GM12878 (cell line): ENCODE measurements at regions not wholly inside any gene's neighbourhood (a gene's known extent, or its start where the extent isn't known, plus 50 kb on each side); places are given as distances from the start of the nearest gene placed in this dataset.

Experiments used
- ATF2 ChIP-seq: IDR thresholded peaks from 2 replicates; pipeline ENCODE4 v1.6.1; 2012; ENCODE audit warnings: low read length, inconsistent platforms
- BHLHE40 ChIP-seq, 2 experiments: fragments of 450-650 bp in 1 of 2; IDR thresholded peaks; 2 replicates each; pipeline ENCODE4 v1.6.1; 2011 to 2017; ENCODE audit warnings: low read depth in 2 of 2, borderline replicate concordance in 1 of 2, improper control_type of control experiment in 1 of 2, low read length in 1 of 2, mild to moderate bottlenecking in 1 of 2
- CEBPZ ChIP-seq: fragments of 150-350 bp; IDR thresholded peaks from 2 replicates; pipeline ENCODE4 v1.6.1; 2016; ENCODE audit warnings: low read depth, low read length
- DPF2 ChIP-seq: fragments of 450-650 bp; IDR thresholded peaks from 2 replicates; pipeline ENCODE4 v1.6.1; 2017; ENCODE audit warnings: mild to moderate bottlenecking
- MEF2B ChIP-seq: fragments of 450-650 bp; IDR thresholded peaks from 2 replicates; pipeline ENCODE4 v1.6.1; 2018; ENCODE audit warnings: mild to moderate bottlenecking, moderate library complexity; ENCODE audit not compliant: partially characterized antibody, poor library complexity, severe bottlenecking
- NFYA ChIP-seq: IDR thresholded peaks from 2 replicates; pipeline ENCODE4 v1.6.1; 2011; ENCODE audit warnings: low read depth, mild to moderate bottlenecking, low read length, improper control_type of control experiment, borderline replicate concordance
- NR2F1 ChIP-seq: fragments of 450-650 bp; conservative IDR thresholded peaks from 2 replicates; pipeline ENCODE4 v1.6.1; 2017; ENCODE audit warnings: mild to moderate bottlenecking
- PBX3 ChIP-seq: IDR thresholded peaks from 2 replicates; pipeline ENCODE4 v1.6.1; 2011; ENCODE audit warnings: mild to moderate bottlenecking, low read depth, low read length, moderate library complexity; ENCODE audit not compliant: insufficient replicate concordance
- RAD21 ChIP-seq: IDR thresholded peaks from 2 replicates; pipeline ENCODE4 v1.6.1; 2011; ENCODE audit warnings: mild to moderate bottlenecking, low read depth, low read length, moderate library complexity; ENCODE audit not compliant: insufficient read depth

- TF ChIP-seq ATF2: no peak
- peak; percentile 74 for TF ChIP-seq PBX3
- peak; percentile 87 for TF ChIP-seq MEF2B
- no peak for TF ChIP-seq CEBPZ
- peak; percentile 90 to 93 for TF ChIP-seq BHLHE40 (IDR thresholded peaks at IDR 0.05; ENCODE audit: borderline replicate concordance in 1 of 2, low read depth in 2 of 2, low read length in 1 of 2)
- no peak for TF ChIP-seq RAD21
- no peak for TF ChIP-seq NFYA
- peak; percentile 46; the same call in 1 of the 2 replicates for TF ChIP-seq DPF2
- TF ChIP-seq NR2F1: peak; percentile 37
- TF ChIP-seq, all 136 proteins: peak for 18
Observed at GRCh38 chr3:43207628-43208085, 78.7 kb upstream of the SNRK start (continued).
